ENCODE measurements at regions not wholly inside any gene's neighbourhood (a gene's known extent, or its start where the extent isn't known, plus 50 kb on each side); places are given as distances from the start of the nearest gene placed in this dataset.

DNA sequence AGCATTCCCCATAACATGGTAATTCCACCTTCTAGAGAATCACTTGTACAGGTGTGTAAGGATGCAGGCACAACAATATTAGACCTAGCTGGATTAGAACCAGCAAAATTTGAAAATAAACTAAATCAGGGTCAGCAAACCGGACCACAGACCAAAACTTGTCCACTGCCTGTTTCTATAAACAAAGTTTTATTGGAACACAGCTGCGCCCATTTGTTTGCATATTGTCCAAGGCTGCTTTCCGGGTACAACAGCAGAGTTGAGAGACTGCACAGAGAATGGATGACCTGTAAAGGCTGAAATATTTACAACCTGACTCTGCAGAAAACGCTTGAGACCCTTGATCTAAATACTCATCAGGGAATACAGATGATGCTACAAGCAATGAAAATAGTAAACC lies 73.6 kb upstream of the SLC45A1 start:
- TF ChIP-seq TEAD2 (CRISPR knock-in tag; IDR thresholded peaks at IDR 0.05): no peak
- TF ChIP-seq, protein P1, sequence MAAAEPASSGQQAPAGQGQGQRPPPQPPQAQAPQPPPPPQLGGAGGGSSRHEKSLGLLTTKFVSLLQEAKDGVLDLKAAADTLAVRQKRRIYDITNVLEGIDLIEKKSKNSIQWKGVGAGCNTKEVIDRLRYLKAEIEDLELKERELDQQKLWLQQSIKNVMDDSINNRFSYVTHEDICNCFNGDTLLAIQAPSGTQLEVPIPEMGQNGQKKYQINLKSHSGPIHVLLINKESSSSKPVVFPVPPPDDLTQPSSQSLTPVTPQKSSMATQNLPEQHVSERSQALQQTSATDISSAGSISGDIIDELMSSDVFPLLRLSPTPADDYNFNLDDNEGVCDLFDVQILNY (CRISPR knock-in tag; conservative IDR thresholded peaks at IDR 0.05): no peak
- no peak for TF ChIP-seq POLR2A (IDR thresholded peaks at IDR 0.05; ENCODE audit: insufficient read depth in 1 of 2, low read depth in 2 of 2, low read length in 2 of 2)
- no peak for TF ChIP-seq ZNF232 (CRISPR knock-in tag; IDR thresholded peaks at IDR 0.05; ENCODE audit: borderline replicate concordance)
- no peak for TF ChIP-seq EP300 (IDR thresholded peaks at IDR 0.05; ENCODE audit: low read depth in 2 of 2, low read length in 2 of 2)
- TF ChIP-seq EP300 (CRISPR knock-in tag; IDR thresholded peaks at IDR 0.05; ENCODE audit: borderline replicate concordance): no peak
- TF ChIP-seq, protein P2, sequence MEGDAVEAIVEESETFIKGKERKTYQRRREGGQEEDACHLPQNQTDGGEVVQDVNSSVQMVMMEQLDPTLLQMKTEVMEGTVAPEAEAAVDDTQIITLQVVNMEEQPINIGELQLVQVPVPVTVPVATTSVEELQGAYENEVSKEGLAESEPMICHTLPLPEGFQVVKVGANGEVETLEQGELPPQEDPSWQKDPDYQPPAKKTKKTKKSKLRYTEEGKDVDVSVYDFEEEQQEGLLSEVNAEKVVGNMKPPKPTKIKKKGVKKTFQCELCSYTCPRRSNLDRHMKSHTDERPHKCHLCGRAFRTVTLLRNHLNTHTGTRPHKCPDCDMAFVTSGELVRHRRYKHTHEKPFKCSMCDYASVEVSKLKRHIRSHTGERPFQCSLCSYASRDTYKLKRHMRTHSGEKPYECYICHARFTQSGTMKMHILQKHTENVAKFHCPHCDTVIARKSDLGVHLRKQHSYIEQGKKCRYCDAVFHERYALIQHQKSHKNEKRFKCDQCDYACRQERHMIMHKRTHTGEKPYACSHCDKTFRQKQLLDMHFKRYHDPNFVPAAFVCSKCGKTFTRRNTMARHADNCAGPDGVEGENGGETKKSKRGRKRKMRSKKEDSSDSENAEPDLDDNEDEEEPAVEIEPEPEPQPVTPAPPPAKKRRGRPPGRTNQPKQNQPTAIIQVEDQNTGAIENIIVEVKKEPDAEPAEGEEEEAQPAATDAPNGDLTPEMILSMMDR (CRISPR knock-in tag; IDR thresholded peaks at IDR 0.05): no peak
- no peak for TF ChIP-seq EHMT2 (IDR thresholded peaks at IDR 0.05; ENCODE audit: borderline replicate concordance, low read depth, low read length)
- no peak for TF ChIP-seq NBN (conservative IDR thresholded peaks at IDR 0.05)
- no peak for TF ChIP-seq RARG (CRISPR knock-in tag; IDR thresholded peaks at IDR 0.05; ENCODE audit: low read depth)
- TF ChIP-seq TEAD3 (CRISPR knock-in tag; optimal IDR thresholded peaks at IDR 0.05; ENCODE audit: borderline replicate concordance): no peak
